Fibroblast of lung (primary cell): ENCODE measurements at regions not wholly inside any gene's neighbourhood (a gene's known extent, or its start where the extent isn't known, plus 50 kb on each side); places are given as distances from the start of the nearest gene placed in this dataset.

Experiments
- DNase-seq, 2 donors: peaks; one replicate each; pipeline versions ENCODE4 v3.0.0 to v3.0.0-alpha.2; 2010; ENCODE audit warnings: low read depth in 2 of 2
- H2AFZ ChIP-seq: 2 replicates; pipeline ENCODE4 v1.5.1; 2012; ENCODE audit warnings: low read length, control low read depth, inconsistent platforms
- H3K27ac ChIP-seq: 2 replicates; pipeline ENCODE4 v1.5.1; 2011; ENCODE audit warnings: low read length, control low read depth; ENCODE audit not compliant: insufficient read depth
- H3K27me3 ChIP-seq: 2 replicates; pipeline ENCODE4 v1.5.1; 2011; ENCODE audit warnings: mild to moderate bottlenecking, low read length; ENCODE audit not compliant: control insufficient read depth, insufficient read depth
- H3K36me3 ChIP-seq: 2 replicates; pipeline ENCODE4 v1.5.1; 2011; ENCODE audit warnings: low read length; ENCODE audit not compliant: control insufficient read depth, insufficient read depth
- H3K4me1 ChIP-seq: 2 replicates; pipeline ENCODE4 v1.5.1; 2011; ENCODE audit warnings: low read length; ENCODE audit not compliant: control insufficient read depth, insufficient read depth; ENCODE audit errors: extremely low read depth
- H3K4me2 ChIP-seq: 2 replicates; pipeline ENCODE4 v1.5.1; 2011; ENCODE audit warnings: low read length, control low read depth; ENCODE audit not compliant: insufficient read depth; ENCODE audit errors: extremely low read depth
- H3K4me3 ChIP-seq, 4 experiments: fragments of 200-600 bp in 1 of 4; sonication (generic) in 1 of 4; replicated peaks in 1 of 4; 2 replicates each; pipeline ENCODE4 v1.5.1; 2011 to 2016; ENCODE audit warnings: low read length in 4 of 4, low read depth in 3 of 4, mild to moderate bottlenecking in 3 of 4, control low read depth in 2 of 4, inconsistent platforms in 1 of 4, mixed read lengths in 1 of 4; ENCODE audit not compliant: insufficient read depth in 1 of 4; ENCODE audit errors: control extremely low read depth in 1 of 4
- H3K79me2 ChIP-seq: 2 replicates; pipeline ENCODE4 v1.5.1; 2012; ENCODE audit warnings: mild to moderate bottlenecking, low read length, inconsistent platforms; ENCODE audit not compliant: control insufficient read depth, insufficient read depth
- H3K9ac ChIP-seq: 2 replicates; pipeline ENCODE4 v1.5.1; 2011; ENCODE audit warnings: mild to moderate bottlenecking, low read length, control low read depth; ENCODE audit not compliant: insufficient read depth
- H3K9me3 ChIP-seq: 2 replicates; pipeline ENCODE4 v1.5.1; 2012; ENCODE audit warnings: low read depth, low read length; ENCODE audit not compliant: control insufficient read depth, insufficient read depth
- H4K20me1 ChIP-seq: 2 replicates; pipeline ENCODE4 v1.5.1; 2011; ENCODE audit warnings: low read length; ENCODE audit not compliant: control insufficient read depth, insufficient read depth; ENCODE audit errors: extremely low read depth
- EZH2 ChIP-seq: IDR thresholded peaks from 2 replicates; pipeline ENCODE4 v1.5.1; 2012; ENCODE audit warnings: low read length, control low read depth, mild to moderate bottlenecking; ENCODE audit errors: missing control alignments
- TF ChIP-seq, protein P1 (sequence below), 2 donors: IDR thresholded peaks in 1 of 2; conservative IDR thresholded peaks in 1 of 2; 1 replicate in 1 of 2; 2 replicates in 1 of 2; pipeline ENCODE4 v1.5.1; 2011 to 2012; ENCODE audit warnings: low read length in 2 of 2, control low read depth in 1 of 2, inconsistent platforms in 1 of 2, low read depth in 1 of 2, mild to moderate bottlenecking in 1 of 2

DNA sequence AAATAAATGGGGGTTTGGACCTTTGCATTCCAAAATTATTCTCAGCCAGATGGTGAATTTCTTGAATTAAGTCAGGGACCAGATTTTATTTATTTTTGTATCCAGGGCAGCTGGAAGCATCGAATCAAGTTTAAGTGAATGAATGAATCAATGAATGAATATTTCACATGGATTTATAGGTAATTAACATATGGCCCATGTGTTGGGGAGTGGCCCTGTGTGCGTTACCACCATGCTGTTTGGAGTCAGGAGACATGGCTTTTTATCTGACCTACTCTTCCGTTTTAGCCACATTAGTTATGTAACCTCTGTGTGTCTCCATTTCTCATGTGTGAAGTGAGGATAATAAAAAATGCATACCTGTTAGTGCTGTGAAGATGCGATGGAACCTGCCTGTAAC, 213.5 kb downstream of the CDH26 start:
- Histone ChIP-seq H3K27me3 (no peaks in the 10 kb centered on the region), H4K20me1 (no peaks in the 10 kb centered on the region), H3K4me2 (no peak overlapping the region), H3K4me3 (no peak overlapping the region), H3K4me1 (no peaks in the 10 kb centered on the region), H3K9ac (no peak overlapping the region), H2AFZ (no peak overlapping the region), H3K27ac (no peak overlapping the region), H3K79me2 (no peaks in the 10 kb centered on the region), H3K9me3 (no peaks in the 10 kb centered on the region), H3K36me3 (no peaks in the 10 kb centered on the region)
- DNase-seq = no peak
- TF ChIP-seq, protein P1, sequence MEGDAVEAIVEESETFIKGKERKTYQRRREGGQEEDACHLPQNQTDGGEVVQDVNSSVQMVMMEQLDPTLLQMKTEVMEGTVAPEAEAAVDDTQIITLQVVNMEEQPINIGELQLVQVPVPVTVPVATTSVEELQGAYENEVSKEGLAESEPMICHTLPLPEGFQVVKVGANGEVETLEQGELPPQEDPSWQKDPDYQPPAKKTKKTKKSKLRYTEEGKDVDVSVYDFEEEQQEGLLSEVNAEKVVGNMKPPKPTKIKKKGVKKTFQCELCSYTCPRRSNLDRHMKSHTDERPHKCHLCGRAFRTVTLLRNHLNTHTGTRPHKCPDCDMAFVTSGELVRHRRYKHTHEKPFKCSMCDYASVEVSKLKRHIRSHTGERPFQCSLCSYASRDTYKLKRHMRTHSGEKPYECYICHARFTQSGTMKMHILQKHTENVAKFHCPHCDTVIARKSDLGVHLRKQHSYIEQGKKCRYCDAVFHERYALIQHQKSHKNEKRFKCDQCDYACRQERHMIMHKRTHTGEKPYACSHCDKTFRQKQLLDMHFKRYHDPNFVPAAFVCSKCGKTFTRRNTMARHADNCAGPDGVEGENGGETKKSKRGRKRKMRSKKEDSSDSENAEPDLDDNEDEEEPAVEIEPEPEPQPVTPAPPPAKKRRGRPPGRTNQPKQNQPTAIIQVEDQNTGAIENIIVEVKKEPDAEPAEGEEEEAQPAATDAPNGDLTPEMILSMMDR (conservative IDR thresholded peaks at IDR 0.05 in 1 of 2, IDR thresholded peaks at IDR 0.05 in 1 of 2; ENCODE audit: low read depth in 1 of 2, low read length in 2 of 2) = no peak
- no peak for TF ChIP-seq EZH2

- H4K20me1 ChIP-seq = no peaks in the 10 kb centered on the region
- no peak overlapping the region for H3K27ac ChIP-seq
- H3K4me2 ChIP-seq = no peak overlapping the region
- H3K36me3 ChIP-seq = no peaks in the 10 kb centered on the region
- H3K79me2 ChIP-seq = no peaks in the 10 kb centered on the region
- peak in 1 of 2 donors; percentile 3 for DNase-seq
- H2AFZ ChIP-seq = no peak overlapping the region
- H3K4me3 ChIP-seq = no peak overlapping the region
- H3K9ac ChIP-seq = no peak overlapping the region
- no peaks in the 10 kb centered on the region for H3K4me1 ChIP-seq
- no peaks in the 10 kb centered on the region for H3K27me3 ChIP-seq
- no peaks in the 10 kb centered on the region for H3K9me3 ChIP-seq
- no peak for TF ChIP-seq EZH2
- TF ChIP-seq, protein P1 (conservative IDR thresholded peaks at IDR 0.05 in 1 of 2, IDR thresholded peaks at IDR 0.05 in 1 of 2; ENCODE audit: low read depth in 1 of 2, low read length in 2 of 2) = no peak
Observed at GRCh38 chr20:60172346-60172984, 214.2 kb downstream of the CDH26 start.

- H3K9ac ChIP-seq = no peak overlapping the region
- no peaks in the 10 kb centered on the region for H3K9me3 ChIP-seq
- H3K4me2 ChIP-seq = no peak overlapping the region
- no peak overlapping the region for H3K27ac ChIP-seq
- no peaks in the 10 kb centered on the region for H3K79me2 ChIP-seq
- DNase-seq = no peak
- TF ChIP-seq, protein P1 (conservative IDR thresholded peaks at IDR 0.05 in 1 of 2, IDR thresholded peaks at IDR 0.05 in 1 of 2; ENCODE audit: low read depth in 1 of 2, low read length in 2 of 2) = no peak
- no peak for TF ChIP-seq EZH2
- H4K20me1 ChIP-seq = no peaks in the 10 kb centered on the region
- H3K36me3 ChIP-seq = no peaks in the 10 kb centered on the region
- no peak overlapping the region for H3K4me3 ChIP-seq
- no peaks in the 10 kb centered on the region for H3K4me1 ChIP-seq
- no peaks in the 10 kb centered on the region for H3K27me3 ChIP-seq
- H2AFZ ChIP-seq = no peak overlapping the region
Observed at GRCh38 chr20:60177080-60177479, 218.9 kb downstream of the CDH26 start.
